Epithelial cell of esophagus (primary cell): ENCODE measurements at regions not wholly inside any gene's neighbourhood (a gene's known extent, or its start where the extent isn't known, plus 50 kb on each side); places are given as distances from the start of the nearest gene placed in this dataset.

Experiments used
- DNase-seq: peaks from one replicate; pipeline ENCODE4 v3.0.0; 2010; ENCODE audit warnings: low read depth
- H3K4me3 ChIP-seq: 2 replicates; pipeline ENCODE4 v1.5.1; 2011; ENCODE audit warnings: mild to moderate bottlenecking, low read length, control low read depth
- CTCF ChIP-seq: IDR thresholded peaks from 2 replicates; pipeline ENCODE4 v1.5.1; 2011; ENCODE audit warnings: low read depth, mild to moderate bottlenecking, low read length, control low read depth, inconsistent platforms; ENCODE audit not compliant: insufficient read depth; ENCODE audit errors: missing control alignments

GRCh38 chr14:97336816-97337215 is 539.6 kb downstream of the VRK1 start:
- H3K4me3 ChIP-seq: no peak overlapping the region
- TF ChIP-seq CTCF: no peak
- DNase-seq: no peak

- DNase-seq: no peak
- no peak for TF ChIP-seq CTCF
- no peak overlapping the region for H3K4me3 ChIP-seq
Observed at GRCh38 chr14:97337267-97337666, 540.1 kb downstream of the VRK1 start.

DNA sequence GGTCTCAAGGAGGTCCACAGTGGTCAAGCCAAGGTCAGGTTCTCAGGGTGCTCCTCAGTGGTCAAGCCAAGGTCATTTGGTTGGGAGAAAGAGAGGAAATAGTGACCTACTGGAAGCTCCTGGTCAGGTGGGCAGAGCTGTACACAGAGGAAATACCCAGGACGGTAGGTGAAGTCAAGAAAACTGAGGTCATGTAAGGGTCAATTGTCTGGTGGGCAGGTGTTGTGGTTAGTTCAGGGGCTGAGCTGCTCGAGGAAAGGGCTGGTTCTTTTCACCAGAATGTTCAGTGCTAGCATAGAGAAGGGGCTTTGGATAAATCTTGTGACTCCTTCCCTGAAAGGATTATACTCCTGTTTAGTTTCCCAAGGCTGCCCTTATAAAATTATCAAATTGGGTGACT is 540.5 kb downstream of the VRK1 start:
- no peak for DNase-seq
- TF ChIP-seq CTCF: no peak
- no peak overlapping the region for H3K4me3 ChIP-seq

DNA sequence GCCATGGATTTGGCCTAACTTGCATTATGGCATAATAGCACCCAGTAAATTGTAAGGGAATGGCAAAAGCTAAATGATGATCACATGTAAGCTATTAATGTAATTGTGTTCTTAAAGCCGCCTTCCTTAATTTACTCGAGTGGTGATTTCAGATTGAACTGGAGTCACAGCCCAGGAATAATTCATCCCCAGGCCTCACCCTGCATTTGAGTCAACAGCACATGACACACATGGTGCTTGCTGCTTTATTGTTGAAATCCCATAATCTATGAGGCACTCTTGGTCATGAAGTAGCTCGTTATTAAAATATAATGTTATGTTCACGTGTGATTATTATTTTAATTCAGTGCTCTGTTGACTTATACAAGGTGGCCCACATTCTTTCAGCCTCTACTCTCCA is 547.5 kb downstream of the VRK1 start:
- H3K4me3 ChIP-seq: no peak overlapping the region
- no peak for TF ChIP-seq CTCF
- DNase-seq: no peak

GRCh38 chr14:97346675-97347074 is 549.5 kb downstream of the VRK1 start:
- H3K4me3 ChIP-seq: no peak overlapping the region
- TF ChIP-seq CTCF: no peak
- DNase-seq: no peak

- no peak for DNase-seq
- no peak overlapping the region for H3K4me3 ChIP-seq
- no peak for TF ChIP-seq CTCF
Observed at GRCh38 chr14:97349463-97349862, 552.3 kb downstream of the VRK1 start.

GRCh38 chr14:97349946-97350345 is 552.8 kb downstream of the VRK1 start:
- no peak for DNase-seq
- H3K4me3 ChIP-seq: no peak overlapping the region
- no peak for TF ChIP-seq CTCF
